T-helper 1 cell treated with Interleukin-12 subunit alpha and Interleukin-12 subunit beta and Interleukin-4 antibody, amounts not matched to agents 30 μg/mL and 1 μg/mL, for 36 hours (primary cell): ENCODE measurements at regions not wholly inside any gene's neighbourhood (a gene's known extent, or its start where the extent isn't known, plus 50 kb on each side); places are given as distances from the start of the nearest gene placed in this dataset.

Experiments
- H3K27ac Mint-ChIP-seq: one replicate; pipeline ENCODE4 v1.8.0; 2021; ENCODE audit warnings: mild to moderate bottlenecking, mixed read lengths
- H3K27me3 Mint-ChIP-seq: one replicate; pipeline ENCODE4 v1.8.0; 2021; ENCODE audit warnings: low read depth, mixed read lengths
- H3K36me3 Mint-ChIP-seq: one replicate; pipeline ENCODE4 v1.8.0; 2021; ENCODE audit warnings: low read depth, mixed read lengths
- H3K4me1 Mint-ChIP-seq: one replicate; pipeline ENCODE4 v1.8.0; 2021; ENCODE audit warnings: low read depth, mixed read lengths
- H3K4me3 Mint-ChIP-seq: one replicate; pipeline ENCODE4 v1.8.0; 2021; ENCODE audit warnings: mild to moderate bottlenecking, moderate library complexity, mixed read lengths
- H3K9me3 Mint-ChIP-seq: one replicate; pipeline ENCODE4 v1.8.0; 2021; ENCODE audit warnings: mixed read lengths

GRCh38 chr18:43514747-43515146 lies 237.5 kb upstream of the SYT4 start:
- Mint-ChIP-seq H3K27me3 (no peaks in the 10 kb centered on the region), H3K27ac (no peak overlapping the region), H3K36me3 (no peaks in the 10 kb centered on the region), H3K4me1 (no peaks in the 10 kb centered on the region), H3K4me3 (no peak overlapping the region), H3K9me3 (peaks cover 24% of the 10 kb centered on the region)

- H3K27me3 Mint-ChIP-seq = no peaks in the 10 kb centered on the region
- no peak overlapping the region for H3K4me3 Mint-ChIP-seq
- no peak overlapping the region for H3K27ac Mint-ChIP-seq
- peaks cover 21% of the 10 kb centered on the region for H3K9me3 Mint-ChIP-seq
- H3K36me3 Mint-ChIP-seq = no peaks in the 10 kb centered on the region
- H3K4me1 Mint-ChIP-seq = no peaks in the 10 kb centered on the region
These were observed 238.2 kb upstream of the SYT4 start for GRCh38 chr18:43515481-43515880.

- no peaks in the 10 kb centered on the region for H3K36me3 Mint-ChIP-seq
- H3K27ac Mint-ChIP-seq = no peak overlapping the region
- no peak overlapping the region for H3K4me3 Mint-ChIP-seq
- H3K4me1 Mint-ChIP-seq = no peaks in the 10 kb centered on the region
- H3K9me3 Mint-ChIP-seq = no peaks in the 10 kb centered on the region
- H3K27me3 Mint-ChIP-seq = no peaks in the 10 kb centered on the region
These were observed 247.0 kb upstream of the SYT4 start for GRCh38 chr18:43524260-43524659.

DNA sequence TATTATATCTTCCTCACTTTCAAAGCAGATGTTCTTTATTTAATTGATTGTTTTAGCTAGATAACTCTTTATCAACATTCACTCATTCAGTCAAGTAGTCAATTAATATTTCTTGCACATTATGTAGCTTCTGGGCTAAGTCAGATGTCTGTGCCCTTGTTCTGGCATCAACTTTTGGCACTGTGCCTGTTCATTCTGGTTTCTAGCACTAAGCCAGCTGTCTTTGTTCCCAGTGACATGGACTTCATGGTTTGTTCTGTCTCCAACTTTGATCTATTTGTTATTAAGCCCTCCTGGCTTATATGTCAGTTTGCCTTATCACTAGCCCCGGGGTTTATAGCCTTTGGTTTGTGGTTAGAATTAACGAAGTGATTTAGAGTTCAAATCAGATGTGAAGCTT lies 247.9 kb upstream of the SYT4 start:
- Mint-ChIP-seq H3K36me3 (no peaks in the 10 kb centered on the region), H3K27me3 (no peaks in the 10 kb centered on the region), H3K9me3 (no peaks in the 10 kb centered on the region), H3K4me3 (no peak overlapping the region), H3K27ac (no peak overlapping the region), H3K4me1 (no peaks in the 10 kb centered on the region)

GRCh38 chr18:43526426-43527145 lies 249.3 kb upstream of the SYT4 start:
- Mint-ChIP-seq H3K36me3 (no peaks in the 10 kb centered on the region), H3K4me3 (no peak overlapping the region), H3K27ac (no peak overlapping the region), H3K27me3 (no peaks in the 10 kb centered on the region), H3K4me1 (no peaks in the 10 kb centered on the region), H3K9me3 (no peaks in the 10 kb centered on the region)

DNA sequence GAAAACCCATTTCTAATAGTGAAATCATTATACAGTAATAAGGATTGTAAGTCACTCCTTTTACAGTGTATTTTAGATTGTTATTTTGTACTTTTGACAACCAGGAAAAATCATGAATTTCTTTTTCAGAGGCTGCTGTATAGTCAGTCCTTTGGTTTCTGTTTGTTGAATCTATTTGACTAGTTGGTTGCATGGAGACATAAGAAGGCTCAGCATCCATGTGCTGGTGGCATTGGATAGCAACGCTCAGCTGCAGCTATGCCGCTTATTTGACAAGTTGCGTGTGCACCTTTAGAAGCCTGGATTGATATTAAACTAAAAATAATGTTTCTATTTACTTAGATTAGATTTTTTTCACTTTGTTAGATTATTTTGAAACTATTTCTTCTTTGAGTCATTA lies 254.1 kb upstream of the SYT4 start:
- no peaks in the 10 kb centered on the region for H3K9me3 Mint-ChIP-seq
- no peaks in the 10 kb centered on the region for H3K4me1 Mint-ChIP-seq
- H3K27me3 Mint-ChIP-seq = no peaks in the 10 kb centered on the region
- no peak overlapping the region for H3K4me3 Mint-ChIP-seq
- H3K36me3 Mint-ChIP-seq = no peaks in the 10 kb centered on the region
- no peak overlapping the region for H3K27ac Mint-ChIP-seq

DNA sequence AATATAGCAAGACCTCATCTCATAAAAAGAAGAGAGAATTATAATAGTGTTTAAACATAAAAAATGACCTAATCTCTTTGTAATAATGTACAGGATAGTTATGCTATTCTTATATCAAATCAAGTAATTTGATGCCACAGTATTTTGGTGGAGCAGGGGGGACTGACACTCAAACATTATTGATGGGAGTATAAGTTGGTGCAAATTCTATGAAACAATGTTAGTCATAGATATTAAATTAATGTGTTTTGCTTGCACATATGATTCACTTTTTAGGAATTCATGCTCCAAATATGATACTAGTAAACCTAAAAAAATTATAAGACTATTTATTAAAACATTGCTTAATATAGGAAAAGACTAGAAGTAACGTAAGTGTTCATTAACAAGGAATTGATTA lies 256.1 kb upstream of the SYT4 start:
- Mint-ChIP-seq H3K27me3 (no peaks in the 10 kb centered on the region), H3K27ac (no peak overlapping the region), H3K36me3 (no peaks in the 10 kb centered on the region), H3K4me3 (no peak overlapping the region), H3K9me3 (no peaks in the 10 kb centered on the region), H3K4me1 (no peaks in the 10 kb centered on the region)

DNA sequence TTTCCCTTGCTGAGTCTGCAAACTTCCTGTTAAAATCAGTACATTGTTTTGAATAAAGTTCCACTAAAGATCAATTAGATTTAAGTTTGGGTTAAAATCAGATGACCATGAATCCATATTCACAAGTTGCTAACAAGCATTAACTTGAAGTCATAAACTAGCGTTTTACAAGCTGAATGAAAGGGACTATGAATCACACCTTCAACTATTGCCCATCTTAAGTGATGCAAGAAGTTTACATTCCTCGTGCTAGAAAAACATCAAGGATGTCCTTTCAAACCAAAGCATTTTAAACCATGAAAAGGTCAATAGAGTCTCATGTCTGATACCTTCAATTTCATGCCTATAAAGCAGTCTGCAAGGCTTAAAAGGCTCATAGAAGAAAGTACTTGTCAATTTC lies 257.2 kb upstream of the SYT4 start:
- H3K4me1 Mint-ChIP-seq = no peaks in the 10 kb centered on the region
- no peaks in the 10 kb centered on the region for H3K27me3 Mint-ChIP-seq

GRCh38 chr18:43539862-43540261 lies 262.6 kb upstream of the SYT4 start:
- no peaks in the 10 kb centered on the region for H3K4me1 Mint-ChIP-seq
- H3K27ac Mint-ChIP-seq = no peak overlapping the region
- H3K9me3 Mint-ChIP-seq = no peaks in the 10 kb centered on the region
- H3K27me3 Mint-ChIP-seq = no peaks in the 10 kb centered on the region
- H3K36me3 Mint-ChIP-seq = no peaks in the 10 kb centered on the region
- H3K4me3 Mint-ChIP-seq = no peak overlapping the region

More for the DNA sequence above, 257.2 kb upstream of the SYT4 start:
- H3K9me3 Mint-ChIP-seq = no peaks in the 10 kb centered on the region
- no peaks in the 10 kb centered on the region for H3K36me3 Mint-ChIP-seq
- H3K27ac Mint-ChIP-seq = no peak overlapping the region
- H3K4me3 Mint-ChIP-seq = no peak overlapping the region

GRCh38 chr18:43542016-43542415 lies 264.7 kb upstream of the SYT4 start:
- H3K9me3 Mint-ChIP-seq = no peaks in the 10 kb centered on the region
- no peaks in the 10 kb centered on the region for H3K4me1 Mint-ChIP-seq
- H3K27me3 Mint-ChIP-seq = no peaks in the 10 kb centered on the region
- no peak overlapping the region for H3K27ac Mint-ChIP-seq
- no peak overlapping the region for H3K4me3 Mint-ChIP-seq
- no peaks in the 10 kb centered on the region for H3K36me3 Mint-ChIP-seq

DNA sequence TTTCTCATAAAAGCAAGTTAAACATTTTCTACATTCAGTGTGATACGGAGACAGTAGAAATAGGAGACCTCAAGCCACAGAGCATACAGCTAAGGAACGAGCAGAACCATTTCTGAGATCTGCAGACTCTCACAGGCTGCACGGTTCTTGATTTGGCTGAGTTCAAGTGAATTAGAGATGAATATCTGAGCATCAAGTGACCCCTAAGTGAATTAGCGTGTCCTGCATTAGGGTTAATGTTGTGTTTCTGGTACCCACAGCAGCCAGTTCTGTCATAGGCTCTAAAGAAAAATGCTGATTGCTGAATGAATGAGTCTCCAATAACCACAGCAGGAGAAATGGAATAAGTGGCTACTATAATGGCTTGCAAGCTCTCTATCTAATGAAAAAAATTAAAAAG lies 265.9 kb upstream of the SYT4 start:
- H3K27ac Mint-ChIP-seq = no peak overlapping the region
- H3K9me3 Mint-ChIP-seq = no peaks in the 10 kb centered on the region
- H3K4me1 Mint-ChIP-seq = no peaks in the 10 kb centered on the region
- no peaks in the 10 kb centered on the region for H3K36me3 Mint-ChIP-seq
- H3K4me3 Mint-ChIP-seq = no peak overlapping the region
- no peaks in the 10 kb centered on the region for H3K27me3 Mint-ChIP-seq

DNA sequence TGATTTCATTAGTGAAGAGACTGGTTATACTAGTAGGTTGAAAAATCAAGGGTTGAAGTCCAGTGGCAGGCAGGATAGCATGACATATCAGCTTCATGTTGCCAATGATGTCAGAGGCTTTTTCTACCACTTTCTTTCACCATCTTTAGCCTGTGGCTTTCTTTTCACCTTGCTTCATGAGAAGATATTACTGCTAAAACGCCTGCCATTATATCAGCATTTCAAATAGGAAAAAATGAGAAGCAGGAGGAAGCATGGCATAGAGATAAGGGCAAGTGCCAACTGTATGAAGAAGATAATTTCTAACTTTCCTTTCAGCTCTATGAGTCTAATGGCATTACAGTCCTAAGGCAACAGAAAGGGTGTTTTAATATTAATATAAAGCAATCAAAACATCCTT lies 270.2 kb upstream of the SYT4 start:
- H3K27me3 Mint-ChIP-seq = no peaks in the 10 kb centered on the region
- H3K27ac Mint-ChIP-seq = no peak overlapping the region
- no peaks in the 10 kb centered on the region for H3K36me3 Mint-ChIP-seq
- no peak overlapping the region for H3K4me3 Mint-ChIP-seq
- H3K4me1 Mint-ChIP-seq = no peaks in the 10 kb centered on the region
- peaks cover 5% of the 10 kb centered on the region for H3K9me3 Mint-ChIP-seq

DNA sequence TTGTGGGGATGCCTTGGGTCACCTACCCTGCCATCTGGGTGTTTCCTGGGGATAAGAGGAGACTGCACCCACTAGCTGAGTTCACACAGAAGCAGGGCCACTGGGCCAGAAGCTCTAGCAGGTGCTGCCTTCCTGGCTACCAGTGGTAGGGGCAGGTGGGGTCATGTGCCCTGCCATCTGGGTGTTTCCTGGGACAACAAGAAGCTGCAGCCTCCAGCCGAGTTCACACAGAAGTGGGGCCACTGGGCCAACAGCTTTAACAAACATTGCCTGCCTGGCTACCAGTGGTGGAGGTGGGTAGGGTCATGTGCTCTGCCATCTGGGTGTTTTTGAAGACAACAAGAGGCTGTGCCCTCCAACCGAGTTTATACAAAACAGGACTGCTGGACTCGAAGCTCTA lies 282.2 kb upstream of the SYT4 start:
- H3K9me3 Mint-ChIP-seq = peaks cover 10% of the 10 kb centered on the region
- H3K4me3 Mint-ChIP-seq = no peak overlapping the region
- no peaks in the 10 kb centered on the region for H3K27me3 Mint-ChIP-seq
- H3K4me1 Mint-ChIP-seq = no peaks in the 10 kb centered on the region
- no peak overlapping the region for H3K27ac Mint-ChIP-seq
- H3K36me3 Mint-ChIP-seq = no peaks in the 10 kb centered on the region

DNA sequence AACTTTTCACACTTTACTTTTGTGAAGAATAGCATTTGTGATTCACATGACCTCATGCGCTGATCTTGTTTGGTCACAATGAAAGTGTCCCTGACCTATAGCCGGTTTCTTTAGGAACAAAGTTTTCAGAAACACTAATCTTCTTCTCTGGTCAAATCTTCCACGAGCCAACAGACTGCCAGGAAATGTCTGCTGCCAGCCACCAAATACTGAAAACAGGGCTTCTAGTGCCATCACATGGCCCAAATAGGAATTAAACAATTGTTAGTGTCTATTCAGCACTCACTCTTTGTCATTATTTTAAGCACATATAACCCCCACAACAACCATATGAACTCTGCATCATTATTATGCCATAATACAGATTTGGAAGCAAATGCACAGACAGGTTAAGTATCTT lies 286.5 kb upstream of the SYT4 start:
- H3K36me3 Mint-ChIP-seq = no peaks in the 10 kb centered on the region
- no peak overlapping the region for H3K27ac Mint-ChIP-seq
- H3K4me1 Mint-ChIP-seq = no peaks in the 10 kb centered on the region
- no peaks in the 10 kb centered on the region for H3K9me3 Mint-ChIP-seq
- no peak overlapping the region for H3K4me3 Mint-ChIP-seq
- no peaks in the 10 kb centered on the region for H3K27me3 Mint-ChIP-seq

DNA sequence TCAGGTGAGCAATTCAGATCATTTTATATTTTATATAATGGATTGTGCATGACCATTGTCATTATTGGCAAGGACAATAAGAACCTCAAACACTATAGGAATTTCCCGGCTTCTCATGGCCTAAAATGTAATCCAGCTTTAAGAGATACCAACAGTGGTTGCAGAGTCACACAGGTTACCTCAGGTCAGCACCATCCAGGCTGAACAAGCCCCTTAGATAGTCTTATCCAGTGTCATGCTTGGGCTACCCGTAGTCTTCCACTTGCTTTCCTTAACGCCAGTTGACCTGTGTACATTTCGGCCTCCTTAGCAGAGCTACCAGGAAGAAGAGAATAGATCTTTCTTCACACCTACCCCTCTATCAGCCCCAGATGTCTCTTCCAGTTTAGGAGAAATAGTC lies 293.3 kb upstream of the SYT4 start:
- no peak overlapping the region for H3K4me3 Mint-ChIP-seq
- no peaks in the 10 kb centered on the region for H3K27me3 Mint-ChIP-seq
- H3K36me3 Mint-ChIP-seq = no peaks in the 10 kb centered on the region
- H3K4me1 Mint-ChIP-seq = no peaks in the 10 kb centered on the region
- H3K27ac Mint-ChIP-seq = no peak overlapping the region
- H3K9me3 Mint-ChIP-seq = no peaks in the 10 kb centered on the region
